Nephron progenitor cell (in vitro differentiated cells): ENCODE measurements at regions not wholly inside any gene's neighbourhood (a gene's known extent, or its start where the extent isn't known, plus 50 kb on each side); places are given as distances from the start of the nearest gene placed in this dataset.
"Not testable (repeated sequence)": the region's sequence is repeated elsewhere in the genome, so short reads cannot be mapped to it uniquely, and the experiment has no call there.

Source experiments
- DNase-seq: peaks from one replicate; pipeline ENCODE4 v3.0.0; 2021
- H3K27ac Mint-ChIP-seq: 2 replicates; pipeline ENCODE4 v1.8.0; 2021; ENCODE audit warnings: mild to moderate bottlenecking, moderate library complexity, mixed read lengths
- H3K27me3 Mint-ChIP-seq: 2 replicates; pipeline ENCODE4 v1.8.0; 2021; ENCODE audit warnings: mild to moderate bottlenecking, low read depth, mixed read lengths; ENCODE audit not compliant: poor library complexity
- H3K36me3 Mint-ChIP-seq: 2 replicates; pipeline ENCODE4 v1.8.0; 2021; ENCODE audit warnings: low read depth, mixed read lengths
- H3K4me1 Mint-ChIP-seq: 2 replicates; pipeline ENCODE4 v1.8.0; 2021; ENCODE audit warnings: mixed read lengths
- H3K4me3 Mint-ChIP-seq: 2 replicates; pipeline ENCODE4 v1.8.0; 2021; ENCODE audit warnings: mild to moderate bottlenecking, moderate library complexity, mixed read lengths
- H3K9me3 Mint-ChIP-seq: 2 replicates; pipeline ENCODE4 v1.8.0; 2021; ENCODE audit warnings: mild to moderate bottlenecking, moderate library complexity, mixed read lengths
- CTCF ChIP-seq: fragments of 200-600 bp; sonication (generic); IDR thresholded peaks from 2 replicates; pipeline ENCODE4 v1.5.0; 2021; ENCODE audit warnings: antibody characterized with exemption

GRCh38 chr6:126721581-126722160, 381.8 kb downstream of the CENPW start:
- Mint-ChIP-seq H3K4me3 (no peak overlapping the region), H3K27ac (no peak overlapping the region), H3K36me3 (peaks cover 20% of the 10 kb centered on the region), H3K9me3 (peaks cover 23% of the 10 kb centered on the region), H3K4me1 (peaks cover 30% of the 10 kb centered on the region), H3K27me3 (no peaks in the 10 kb centered on the region)
- no peak for DNase-seq
- no peak for TF ChIP-seq CTCF

- Mint-ChIP-seq H3K27ac (no peak overlapping the region), H3K9me3 (peaks cover 30% of the 10 kb centered on the region), H3K4me1 (peaks cover 23% of the 10 kb centered on the region), H3K36me3 (peaks cover 28% of the 10 kb centered on the region), H3K4me3 (no peak overlapping the region), H3K27me3 (no peaks in the 10 kb centered on the region)
- DNase-seq: no peak
- TF ChIP-seq CTCF: no peak
Observed at GRCh38 chr6:126722411-126722810, 382.5 kb downstream of the CENPW start.

GRCh38 chr6:126723541-126724170, 383.7 kb downstream of the CENPW start:
- no peak for TF ChIP-seq CTCF
- Mint-ChIP-seq H3K36me3 (peaks cover 39% of the 10 kb centered on the region), H3K4me3 (no peak overlapping the region), H3K4me1 (peaks cover 12% of the 10 kb centered on the region), H3K27ac (no peak overlapping the region), H3K27me3 (no peaks in the 10 kb centered on the region), H3K9me3 (peaks cover 43% of the 10 kb centered on the region)
- no peak for DNase-seq

GRCh38 chr6:126724821-126725220, 384.9 kb downstream of the CENPW start:
- no peaks in the 10 kb centered on the region for H3K27me3 Mint-ChIP-seq
- H3K9me3 Mint-ChIP-seq: peaks cover 54% of the 10 kb centered on the region
- DNase-seq: no peak
- no peak overlapping the region for H3K27ac Mint-ChIP-seq
- peaks cover under 1% of the 10 kb centered on the region for H3K4me1 Mint-ChIP-seq
- no peak overlapping the region for H3K4me3 Mint-ChIP-seq
- peaks cover 48% of the 10 kb centered on the region for H3K36me3 Mint-ChIP-seq
- TF ChIP-seq CTCF: no peak

GRCh38 chr6:126726454-126726853, 386.5 kb downstream of the CENPW start:
- not testable (repeated sequence) for DNase-seq, H3K27ac Mint-ChIP-seq, H3K4me1 Mint-ChIP-seq, H3K4me3 Mint-ChIP-seq, H3K27me3 Mint-ChIP-seq
- peaks cover 55% of the 10 kb centered on the region for H3K36me3 Mint-ChIP-seq
- H3K9me3 Mint-ChIP-seq: peaks cover 71% of the 10 kb centered on the region

- no peak overlapping the region for H3K27ac Mint-ChIP-seq
Observed at GRCh38 chr6:126738146-126738545, 380.3 kb upstream of the RSPO3 start.

More at GRCh38 chr6:126738146-126738545, 380.3 kb upstream of the RSPO3 start:
- Mint-ChIP-seq H3K4me3 (no peak overlapping the region), H3K4me1 (peaks cover 10% of the 10 kb centered on the region), H3K9me3 (peaks cover 2% of the 10 kb centered on the region), H3K36me3 (no peaks in the 10 kb centered on the region), H3K27me3 (no peaks in the 10 kb centered on the region)
- no peak for DNase-seq
- TF ChIP-seq CTCF: no peak
